ENCODE measurements at regions not wholly inside any gene's neighbourhood (a gene's known extent, or its start where the extent isn't known, plus 50 kb on each side); places are given as distances from the start of the nearest gene placed in this dataset.

DNA sequence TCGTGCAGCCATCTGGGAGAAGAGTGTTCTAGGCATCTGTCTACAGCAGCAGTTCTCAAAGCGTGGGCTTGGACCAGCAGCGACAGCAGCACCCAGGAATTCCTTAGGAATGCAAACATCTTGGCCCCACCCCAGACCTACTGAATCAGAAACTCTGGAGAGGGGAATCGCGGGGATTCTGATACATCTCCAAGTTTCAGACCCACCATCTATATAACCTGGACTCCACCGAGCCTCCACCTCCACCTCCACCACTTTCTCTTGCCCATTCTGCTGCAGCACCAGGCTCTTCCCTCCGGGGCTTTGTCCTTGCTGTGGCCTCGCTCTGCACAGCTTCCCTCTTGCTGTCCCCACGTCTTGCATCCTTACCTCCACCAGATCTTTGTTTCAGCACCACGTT, 256.4 kb downstream of the BCL2 start:
- Histone ChIP-seq H3K36me3 (ENCODE audit: control insufficient read depth, insufficient read depth, low read length) (no peaks in the 10 kb centered on the region), H3K27me3 (replicated peaks; ENCODE audit: control insufficient read depth, insufficient read depth, low read length) (no peaks in the 10 kb centered on the region), H3K4me3 (replicated peaks; ENCODE audit: low read depth, low read length) (no peak overlapping the region)
- DNase-seq (ENCODE audit: extremely low read depth, insufficient read length) = no peak
- TF ChIP-seq CTCF (IDR thresholded peaks at IDR 0.05; ENCODE audit: insufficient read depth, low read length, poor library complexity, severe bottlenecking) = no peak

- TF ChIP-seq CTCF (IDR thresholded peaks at IDR 0.05; ENCODE audit: insufficient read depth, low read length, poor library complexity, severe bottlenecking) = no peak
- no peaks in the 10 kb centered on the region for H3K27me3 ChIP-seq (replicated peaks; ENCODE audit: control insufficient read depth, insufficient read depth, low read length)
- H3K4me3 ChIP-seq (replicated peaks; ENCODE audit: low read depth, low read length) = no peak overlapping the region
- no peaks in the 10 kb centered on the region for H3K36me3 ChIP-seq (ENCODE audit: control insufficient read depth, insufficient read depth, low read length)
- no peak for DNase-seq (ENCODE audit: extremely low read depth, insufficient read length)
These were observed 257.3 kb downstream of the BCL2 start for GRCh38 chr18:63062246-63062645.

DNA sequence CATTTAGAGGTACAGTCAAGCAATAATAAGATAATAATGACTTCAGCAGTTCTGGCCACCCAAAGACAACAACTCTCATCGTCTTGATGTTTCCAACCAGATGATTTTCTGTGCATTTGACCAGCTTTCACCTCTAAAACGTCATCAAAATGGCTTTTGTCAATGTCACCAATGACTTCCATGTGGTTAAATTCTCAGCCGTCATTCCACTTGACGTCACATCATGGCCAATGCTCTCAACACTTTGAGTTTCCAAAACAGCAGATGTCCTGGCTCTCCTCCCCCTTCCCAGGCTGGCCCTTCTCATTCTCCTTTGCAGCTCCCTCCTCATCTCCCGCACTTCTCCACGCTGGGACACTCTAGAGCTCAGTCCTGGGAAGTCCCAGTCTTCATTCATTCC, 258.3 kb downstream of the BCL2 start:
- DNase-seq (ENCODE audit: extremely low read depth, insufficient read length) = no peak
- Histone ChIP-seq H3K36me3 (ENCODE audit: control insufficient read depth, insufficient read depth, low read length) (no peaks in the 10 kb centered on the region), H3K27me3 (replicated peaks; ENCODE audit: control insufficient read depth, insufficient read depth, low read length) (no peaks in the 10 kb centered on the region), H3K4me3 (replicated peaks; ENCODE audit: low read depth, low read length) (no peak overlapping the region)
- TF ChIP-seq CTCF (IDR thresholded peaks at IDR 0.05; ENCODE audit: insufficient read depth, low read length, poor library complexity, severe bottlenecking) = no peak

DNA sequence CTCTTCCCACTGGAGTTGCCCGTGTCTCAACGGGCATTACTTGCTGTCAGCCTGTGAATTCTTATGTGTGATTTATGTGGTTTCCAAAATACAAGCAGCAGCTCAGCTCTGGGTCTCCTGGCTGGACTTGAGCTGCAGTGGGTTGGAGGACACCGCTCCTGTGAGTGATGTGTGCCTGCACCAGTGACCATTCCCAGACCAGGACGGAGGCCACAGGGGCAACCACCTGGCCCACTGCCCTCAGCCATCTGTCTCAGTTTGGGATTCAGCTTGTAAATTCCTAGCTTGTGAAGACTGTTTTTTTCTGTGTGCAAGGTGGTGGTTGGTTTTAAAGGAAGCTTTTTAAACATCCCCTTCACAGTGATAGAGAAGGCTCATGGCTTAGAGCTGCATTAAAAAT, 261.0 kb downstream of the BCL2 start:
- no peak for TF ChIP-seq CTCF (IDR thresholded peaks at IDR 0.05; ENCODE audit: insufficient read depth, low read length, poor library complexity, severe bottlenecking)
- Histone ChIP-seq H3K27me3 (replicated peaks; ENCODE audit: control insufficient read depth, insufficient read depth, low read length) (no peaks in the 10 kb centered on the region), H3K36me3 (ENCODE audit: control insufficient read depth, insufficient read depth, low read length) (no peaks in the 10 kb centered on the region), H3K4me3 (replicated peaks; ENCODE audit: low read depth, low read length) (no peak overlapping the region)
- DNase-seq (ENCODE audit: extremely low read depth, insufficient read length) = no peak

GRCh38 chr18:63057707-63058106, 261.9 kb downstream of the BCL2 start:
- Histone ChIP-seq H3K27me3 (replicated peaks; ENCODE audit: control insufficient read depth, insufficient read depth, low read length) (no peaks in the 10 kb centered on the region), H3K36me3 (ENCODE audit: control insufficient read depth, insufficient read depth, low read length) (no peaks in the 10 kb centered on the region), H3K4me3 (replicated peaks; ENCODE audit: low read depth, low read length) (no peak overlapping the region)
- no peak for DNase-seq (ENCODE audit: extremely low read depth, insufficient read length)
- no peak for TF ChIP-seq CTCF (IDR thresholded peaks at IDR 0.05; ENCODE audit: insufficient read depth, low read length, poor library complexity, severe bottlenecking)

- TF ChIP-seq CTCF (IDR thresholded peaks at IDR 0.05; ENCODE audit: insufficient read depth, low read length, poor library complexity, severe bottlenecking) = no peak
- H3K4me3 ChIP-seq (replicated peaks; ENCODE audit: low read depth, low read length) = no peak overlapping the region
- no peak for DNase-seq (ENCODE audit: extremely low read depth, insufficient read length)
- H3K27me3 ChIP-seq (replicated peaks; ENCODE audit: control insufficient read depth, insufficient read depth, low read length) = no peaks in the 10 kb centered on the region
- no peaks in the 10 kb centered on the region for H3K36me3 ChIP-seq (ENCODE audit: control insufficient read depth, insufficient read depth, low read length)
These were observed 264.5 kb downstream of the BCL2 start for GRCh38 chr18:63054901-63055584.

Measured in GM06990 (cell line).